Glomerular endothelial cell (primary cell): ENCODE measurements at regions not wholly inside any gene's neighbourhood (a gene's known extent, or its start where the extent isn't known, plus 50 kb on each side); places are given as distances from the start of the nearest gene placed in this dataset.
"Not testable (repeated sequence)": the region's sequence is repeated elsewhere in the genome, so short reads cannot be mapped to it uniquely, and the experiment has no call there.

Experiments
- DNase-seq: peaks from one replicate; pipeline ENCODE4 v3.0.0-alpha.2; 2011; ENCODE audit warnings: low read depth, low spot score; ENCODE audit errors: extremely low read depth

GRCh38 chr13:79648191-79648590 is 167.2 kb downstream of the NDFIP2 start:
- no peak for DNase-seq

GRCh38 chr13:79647533-79647932 is 166.6 kb downstream of the NDFIP2 start:
- DNase-seq, result peak; percentile 52

GRCh38 chr13:79646880-79647279 is 165.9 kb downstream of the NDFIP2 start:
- DNase-seq, result no peak

GRCh38 chr13:79645569-79645968 is 164.6 kb downstream of the NDFIP2 start:
- DNase-seq, result no peak

GRCh38 chr13:79642596-79642995 is 161.6 kb downstream of the NDFIP2 start:
- DNase-seq, result no peak

GRCh38 chr13:79637133-79637763 is 156.3 kb downstream of the NDFIP2 start:
- no peak for DNase-seq

DNA sequence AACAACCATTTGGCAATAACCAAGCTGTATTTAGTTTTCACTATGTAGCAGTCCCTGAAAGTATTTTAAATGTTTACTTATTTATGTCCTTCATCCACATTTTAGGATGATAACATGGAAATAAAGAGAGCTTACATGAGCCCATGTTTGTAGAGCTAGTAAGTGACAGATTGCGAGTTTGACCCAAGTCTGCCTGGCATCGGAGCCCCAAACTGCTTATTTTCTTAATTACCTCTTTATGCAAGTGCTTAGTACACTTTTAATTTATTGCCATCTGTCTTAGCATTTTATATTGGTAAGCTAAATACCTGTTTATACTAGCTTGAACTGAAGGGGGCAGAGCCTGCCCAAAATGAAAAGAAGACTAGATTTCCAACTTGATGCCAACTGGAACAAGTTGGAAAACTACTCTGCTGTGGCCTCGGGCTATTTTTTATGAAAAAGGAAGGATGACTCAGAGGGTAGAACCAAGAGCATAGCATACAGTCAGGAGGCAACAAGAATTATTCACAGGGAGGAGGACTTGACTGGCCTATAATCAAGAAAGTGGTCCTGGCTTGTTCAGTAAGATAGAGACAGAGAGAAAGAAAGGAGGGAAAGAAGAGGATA is 150.2 kb downstream of the NDFIP2 start:
- peak; percentile 41 for DNase-seq

- DNase-seq, result no peak
These were observed 147.5 kb downstream of the NDFIP2 start for GRCh38 chr13:79628463-79628862.

DNA sequence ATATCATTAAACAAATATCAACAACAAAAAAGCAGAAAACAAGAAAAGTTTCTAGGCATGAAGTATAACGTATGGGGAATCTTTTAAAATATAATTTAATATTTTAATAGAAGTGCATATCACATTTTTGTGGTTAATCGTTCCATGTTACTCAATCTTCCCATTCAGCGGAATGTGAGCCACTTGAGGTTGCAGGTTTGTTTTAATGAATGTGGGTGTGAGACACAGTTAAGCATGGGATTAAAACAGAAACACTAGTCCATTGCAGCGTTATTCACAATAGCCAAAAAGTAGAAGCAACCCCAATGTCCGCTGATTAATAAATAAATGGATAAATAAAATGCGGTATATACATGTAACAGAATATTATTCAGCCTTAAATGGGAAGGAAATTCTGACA is 146.0 kb downstream of the NDFIP2 start:
- DNase-seq, result no peak

DNA sequence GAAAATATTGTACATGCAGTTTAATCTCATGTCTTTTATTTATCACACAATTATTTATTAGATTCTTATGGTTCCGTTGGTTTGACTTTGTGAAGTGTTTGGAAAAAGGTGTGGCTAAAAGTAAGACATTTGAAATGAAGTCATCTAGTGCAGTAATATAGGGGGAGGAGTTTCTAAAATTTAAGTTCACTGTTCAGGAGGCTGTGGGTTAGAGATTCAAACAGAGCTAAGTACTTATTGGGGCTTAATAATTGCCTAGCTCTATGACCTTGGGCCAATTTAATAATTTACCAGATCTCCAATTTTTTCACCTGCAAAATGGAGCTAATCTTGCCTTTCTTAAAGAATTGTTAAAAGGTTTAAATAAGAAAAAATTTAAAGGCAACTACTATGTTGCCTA is 144.6 kb downstream of the NDFIP2 start:
- DNase-seq, result no peak

GRCh38 chr13:79621902-79622301 is 140.9 kb downstream of the NDFIP2 start:
- no peak for DNase-seq

- no peak for DNase-seq
These were observed 140.5 kb downstream of the NDFIP2 start for GRCh38 chr13:79621449-79621848.

GRCh38 chr13:79614250-79614918 is 133.4 kb downstream of the NDFIP2 start:
- no peak for DNase-seq

DNA sequence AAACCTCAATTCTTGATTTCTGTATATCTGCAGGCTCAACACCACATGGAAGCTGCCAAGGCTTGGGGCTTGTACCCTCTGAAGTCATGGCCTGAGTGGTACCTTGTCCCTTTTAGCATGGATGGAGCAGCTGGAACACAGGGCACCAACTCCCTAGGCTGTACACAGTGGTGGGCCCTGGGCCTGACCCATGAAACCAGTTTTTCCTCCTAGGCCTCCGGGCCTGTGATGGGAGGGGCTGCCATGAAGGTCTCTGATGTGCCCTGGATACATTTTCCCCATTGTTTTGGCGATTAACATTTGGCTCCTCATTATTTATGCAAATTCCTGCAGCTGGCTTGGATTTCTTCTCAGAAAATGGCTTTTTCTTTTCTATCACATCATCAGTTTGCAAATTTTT is 131.6 kb downstream of the NDFIP2 start:
- no peak for DNase-seq

DNA sequence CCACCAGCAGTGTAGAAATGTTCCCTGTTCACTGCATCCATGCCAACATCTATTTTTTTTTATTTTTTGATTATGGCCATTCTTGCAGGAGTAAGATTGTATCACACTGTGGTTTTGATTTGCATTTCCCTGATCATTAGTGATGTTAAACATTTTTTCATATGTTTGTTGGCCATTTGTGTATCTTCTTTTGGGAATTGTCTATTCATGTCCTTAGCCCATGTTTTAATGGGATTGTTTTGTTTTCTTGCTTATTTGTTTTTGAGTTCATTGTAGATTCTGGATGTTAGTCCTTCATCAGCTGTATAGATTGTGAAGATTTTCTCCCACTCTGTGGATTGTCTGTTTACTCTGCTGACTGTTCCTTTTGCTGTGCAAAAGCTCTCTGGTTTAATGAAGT is 126.9 kb downstream of the NDFIP2 start:
- DNase-seq, result not testable (repeated sequence)
